Liver (tissue), 8 donors: ENCODE measurements at regions not wholly inside any gene's neighbourhood (a gene's known extent, or its start where the extent isn't known, plus 50 kb on each side); places are given as distances from the start of the nearest gene placed in this dataset.
A peak's percentile ranks its signal among the peaks of the same experiment; 100 is the strongest.

Experiments used
- DNase-seq: peaks from one replicate; pipeline ENCODE4 v3.0.0-alpha.2; 2017; ENCODE audit warnings: low spot score
- H3K27ac ChIP-seq, 2 donors: one replicate each; pipeline ENCODE4 v1.7.0; 2013; ENCODE audit warnings: inconsistent platforms in 2 of 2, low read length in 2 of 2, control low read depth in 1 of 2, low read depth in 1 of 2, mild to moderate bottlenecking in 1 of 2
- H3K27me3 ChIP-seq, 4 donors: one replicate each; pipeline versions ENCODE4 v1.6.1 to v1.7.0; 2013; ENCODE audit warnings: low read length in 3 of 4, inconsistent platforms in 1 of 4, mild to moderate bottlenecking in 1 of 4, moderate library complexity in 1 of 4; ENCODE audit not compliant: control insufficient read depth in 4 of 4, insufficient read depth in 4 of 4
- H3K36me3 ChIP-seq, 4 donors: one replicate each; pipeline versions ENCODE4 v1.6.1 to v1.7.0; 2013; ENCODE audit warnings: low read length in 3 of 4, mild to moderate bottlenecking in 3 of 4, low read depth in 1 of 4, moderate library complexity in 1 of 4; ENCODE audit not compliant: control insufficient read depth in 4 of 4, insufficient read depth in 3 of 4
- H3K4me1 ChIP-seq, 4 donors: one replicate each; pipeline versions ENCODE4 v1.6.1 to v1.7.0; 2013; ENCODE audit warnings: low read length in 3 of 4, mild to moderate bottlenecking in 3 of 4, moderate library complexity in 1 of 4; ENCODE audit not compliant: control insufficient read depth in 4 of 4, insufficient read depth in 4 of 4
- H3K4me3 ChIP-seq, 3 donors: one replicate each; pipeline versions ENCODE4 v1.6.1 to v1.7.0; 2013; ENCODE audit warnings: low read length in 3 of 3, control low read depth in 1 of 3, low read depth in 1 of 3, mild to moderate bottlenecking in 1 of 3
- H3K9ac ChIP-seq, 2 donors: one replicate each; pipeline ENCODE4 v1.7.0; 2013; ENCODE audit warnings: low read length in 2 of 2, mild to moderate bottlenecking in 2 of 2, moderate library complexity in 2 of 2, control low read depth in 1 of 2, low read depth in 1 of 2
- H3K9me3 ChIP-seq, 4 donors: one replicate each; pipeline versions ENCODE4 v1.6.1 to v1.7.0; 2013; ENCODE audit warnings: low read length in 3 of 4; ENCODE audit not compliant: control insufficient read depth in 4 of 4
- ATF3 ChIP-seq: IDR thresholded peaks from 2 replicates; pipeline ENCODE4 v1.6.1; 2016; ENCODE audit warnings: antibody characterized with exemption
- CTCF ChIP-seq: fragments of 150-350 bp; IDR thresholded peaks from 2 replicates; pipeline ENCODE4 v1.5.1; 2017; ENCODE audit warnings: improper control_type of control experiment, low read depth, low read length; ENCODE audit not compliant: missing input control
- FOXA1 ChIP-seq: IDR thresholded peaks from 2 replicates; pipeline ENCODE4 v1.6.1; 2016; ENCODE audit warnings: antibody characterized with exemption
- GABPA ChIP-seq, 2 donors: IDR thresholded peaks in 1 of 2; conservative IDR thresholded peaks in 1 of 2; 2 replicates each; pipeline ENCODE4 v1.6.1; 2016; ENCODE audit warnings: antibody characterized with exemption in 2 of 2, mild to moderate bottlenecking in 1 of 2, moderate library complexity in 1 of 2
- HNF4A ChIP-seq, 2 donors: conservative IDR thresholded peaks; 2 replicates each; pipeline ENCODE4 v1.6.1; 2016; ENCODE audit warnings: antibody characterized with exemption in 2 of 2, mild to moderate bottlenecking in 2 of 2
- HNF4G ChIP-seq: IDR thresholded peaks from 2 replicates; pipeline ENCODE4 v1.6.1; 2016; ENCODE audit warnings: antibody characterized with exemption
- JUND ChIP-seq, 2 donors: IDR thresholded peaks; 2 replicates each; pipeline ENCODE4 v1.6.1; 2016; ENCODE audit warnings: antibody characterized with exemption in 2 of 2
- MAX ChIP-seq: IDR thresholded peaks from 2 replicates; pipeline ENCODE4 v1.6.1; 2016; ENCODE audit warnings: antibody characterized with exemption
- RAD21 ChIP-seq, 2 donors: IDR thresholded peaks; 2 replicates each; pipeline ENCODE4 v1.6.1; 2016; ENCODE audit warnings: antibody characterized with exemption in 2 of 2, mild to moderate bottlenecking in 2 of 2
- SP1 ChIP-seq: IDR thresholded peaks from 2 replicates; pipeline ENCODE4 v1.6.1; 2018; ENCODE audit warnings: antibody characterized with exemption, mild to moderate bottlenecking
- TAF1 ChIP-seq: conservative IDR thresholded peaks from 2 replicates; pipeline ENCODE4 v1.6.1; 2016; ENCODE audit warnings: antibody characterized with exemption, mild to moderate bottlenecking
- YY1 ChIP-seq: IDR thresholded peaks from 2 replicates; pipeline ENCODE4 v1.6.1; 2016; ENCODE audit warnings: antibody characterized with exemption, mild to moderate bottlenecking
- ZBTB33 ChIP-seq: IDR thresholded peaks from 2 replicates; pipeline ENCODE4 v1.6.1; 2016; ENCODE audit warnings: antibody characterized with exemption
- WGBS: extraction: QIAGEN DNeasy Blood & Tissue Kit; methylation state at CpG from one replicate; pipeline ENCODE4 v1.1.7; 2013; 5-methylcytosine and 5-hydroxymethylcytosine counted together
- donor health status: healthy.
- donor health status: healthy.
- donor health status: healthy.
- donor health status: healthy.
- donor health status: healthy.

GRCh38 chr12:46555406-46555852 lies 182.9 kb upstream of the SLC38A2 start:
- H3K4me1 ChIP-seq, result peaks cover 0 to 8% (median 3%) of the 10 kb centered on the region in 4 donors
- no peak for DNase-seq
- TF ChIP-seq YY1 (no peak), HNF4A (conservative IDR thresholded peaks at IDR 0.05) (no peak), RAD21 (IDR thresholded peaks at IDR 0.05) (no peak), ZBTB33 (no peak), JUND (IDR thresholded peaks at IDR 0.05) (no peak), CTCF (no peak), FOXA1 (no peak), HNF4G (no peak), TAF1 (no peak), ATF3 (no peak), MAX (no peak), GABPA (IDR thresholded peaks at IDR 0.05 in 1 of 2, conservative IDR thresholded peaks at IDR 0.05 in 1 of 2) (no peak)
- WGBS, result 91% methylated on average over 4 of the region's 4 CpGs
- peak overlapping the region; percentile 6 to 63 for H3K27ac ChIP-seq
- no peaks in the 10 kb centered on the region for H3K36me3 ChIP-seq
- H3K4me3 ChIP-seq, result no peak overlapping the region
- H3K27me3 ChIP-seq, result no peaks in the 10 kb centered on the region
- no peak overlapping the region for H3K9ac ChIP-seq
- H3K9me3 ChIP-seq, result no peaks in the 10 kb centered on the region

GRCh38 chr12:46554460-46554859 lies 181.9 kb upstream of the SLC38A2 start:
- 97% methylated on average over 2 of the region's 2 CpGs for WGBS
- Histone ChIP-seq H3K27me3 (no peaks in the 10 kb centered on the region), H3K36me3 (no peaks in the 10 kb centered on the region), H3K27ac (peak overlapping the region in 1 of 2 donors; percentile 64), H3K4me1 (peaks cover 0 to 8% (median 3%) of the 10 kb centered on the region in 4 donors), H3K4me3 (no peak overlapping the region), H3K9me3 (no peaks in the 10 kb centered on the region), H3K9ac (no peak overlapping the region)
- DNase-seq, result no peak
- TF ChIP-seq SP1 (no peak), ATF3 (no peak), TAF1 (no peak)

GRCh38 chr12:46553911-46554310 lies 181.3 kb upstream of the SLC38A2 start:
- Histone ChIP-seq H3K27me3 (no peaks in the 10 kb centered on the region), H3K4me3 (no peak overlapping the region), H3K9me3 (no peaks in the 10 kb centered on the region), H3K36me3 (no peaks in the 10 kb centered on the region), H3K4me1 (peaks cover 0 to 8% (median 3%) of the 10 kb centered on the region in 4 donors), H3K27ac (no peak overlapping the region), H3K9ac (no peak overlapping the region)
- no peak for DNase-seq
- no peak for TF ChIP-seq HNF4A (conservative IDR thresholded peaks at IDR 0.05)
- no peak for TF ChIP-seq SP1
- TF ChIP-seq CTCF, result no peak
- 91% methylated on average over 1 of the region's 1 CpG for WGBS
